ENCODE measurements at regions not wholly inside any gene's neighbourhood (a gene's known extent, or its start where the extent isn't known, plus 50 kb on each side); places are given as distances from the start of the nearest gene placed in this dataset.

DNA sequence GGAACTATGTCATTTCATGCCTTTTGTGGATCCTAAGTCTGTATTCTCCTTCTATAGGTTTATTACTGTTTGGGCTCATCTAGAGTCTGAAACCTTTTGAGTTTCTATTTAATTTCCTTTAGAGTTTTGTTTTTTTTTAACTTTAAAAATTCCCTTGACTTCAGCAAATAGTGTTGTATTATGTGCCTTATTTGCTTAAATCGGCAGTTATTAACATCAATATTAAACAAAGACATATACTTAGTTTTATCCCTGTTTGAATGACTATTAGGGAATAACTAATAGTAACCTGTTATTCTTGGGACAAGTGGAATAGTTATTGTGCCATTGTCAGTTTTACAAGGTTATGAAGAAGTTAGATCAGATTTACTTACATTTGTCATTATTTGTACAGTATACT, 112.8 kb upstream of the NUDT6 start:
- no peak for DNase-seq (ENCODE audit: insufficient read length)
- TF ChIP-seq TAF1 (IDR thresholded peaks at IDR 0.05; ENCODE audit: borderline replicate concordance, low read depth, low read length) (no peak), POLR2AphosphoS5 (IDR thresholded peaks at IDR 0.05; ENCODE audit: low read depth, low read length) (no peak), POLR2A (IDR thresholded peaks at IDR 0.05; ENCODE audit: low read depth, low read length) (no peak)
- no peak for FAIRE-seq

DNA sequence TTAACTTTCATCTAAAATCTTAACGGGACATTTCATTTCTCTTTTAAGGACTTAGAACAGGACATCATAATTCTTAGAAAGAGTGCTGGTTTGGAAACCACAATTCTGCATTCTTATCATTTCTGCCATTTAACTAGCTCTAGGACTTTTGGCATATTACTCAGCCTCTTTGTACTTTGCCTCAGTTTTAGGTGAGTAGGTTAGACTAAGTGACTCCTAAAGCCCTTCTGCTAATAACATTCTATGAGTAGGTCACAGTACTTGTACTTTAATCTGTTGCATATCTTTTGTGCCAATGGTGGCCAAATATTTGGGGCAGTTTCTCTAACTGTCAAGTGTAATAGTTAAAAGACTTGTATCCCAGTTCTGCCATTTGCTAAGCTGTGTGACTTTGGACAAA, 115.4 kb upstream of the NUDT6 start:
- FAIRE-seq (peak; percentile 72), DNase-seq (ENCODE audit: insufficient read length) (no peak)
- no peak for TF ChIP-seq POLR2A (IDR thresholded peaks at IDR 0.05; ENCODE audit: low read depth, low read length)
- no peak for TF ChIP-seq POLR2AphosphoS5 (IDR thresholded peaks at IDR 0.05; ENCODE audit: low read depth, low read length)

DNA sequence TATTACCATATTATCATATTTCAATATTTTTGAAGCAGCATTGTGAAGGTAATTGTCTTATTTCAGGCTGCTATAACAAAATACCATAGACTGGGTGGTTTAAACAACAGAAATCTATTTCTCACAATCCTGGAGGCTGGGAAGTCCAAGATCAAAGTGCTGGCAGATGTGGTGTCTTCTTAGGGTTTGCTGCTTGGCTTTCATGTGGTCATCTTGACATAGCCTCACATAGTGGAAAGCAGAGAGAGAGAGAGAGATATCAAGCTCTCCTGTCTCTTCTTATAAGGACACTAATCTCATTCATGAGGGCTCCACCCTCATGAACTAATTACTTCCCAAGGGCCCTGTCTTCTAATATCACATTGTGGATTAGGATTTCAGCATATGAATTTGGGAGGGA, 119.7 kb upstream of the NUDT6 start:
- DNase-seq (ENCODE audit: insufficient read length) (no peak), FAIRE-seq (no peak)
- TF ChIP-seq TAF1 (IDR thresholded peaks at IDR 0.05; ENCODE audit: borderline replicate concordance, low read depth, low read length): no peak
- TF ChIP-seq POLR2AphosphoS5 (IDR thresholded peaks at IDR 0.05; ENCODE audit: low read depth, low read length): no peak
- no peak for TF ChIP-seq POLR2A (IDR thresholded peaks at IDR 0.05; ENCODE audit: low read depth, low read length)

DNA sequence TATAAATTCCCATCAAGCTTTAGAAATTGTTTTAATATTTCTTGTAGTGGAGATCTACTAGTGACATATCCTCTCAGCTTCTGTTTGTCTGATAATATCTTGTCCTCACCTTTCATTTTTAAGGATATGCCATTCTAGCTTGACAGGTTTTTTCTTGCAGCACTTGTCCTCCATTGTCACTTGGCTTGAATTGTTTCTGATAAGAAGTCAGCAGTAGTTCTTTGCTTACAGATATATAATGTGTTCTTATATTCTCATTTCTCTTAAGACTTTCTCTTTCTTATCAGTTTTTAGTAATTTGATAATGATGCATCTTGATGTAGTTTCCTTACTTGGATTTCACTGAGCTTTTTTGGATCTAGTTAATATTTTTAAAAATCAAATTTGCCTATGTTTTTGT, 120.6 kb upstream of the NUDT6 start:
- TF ChIP-seq POLR2AphosphoS5 (IDR thresholded peaks at IDR 0.05; ENCODE audit: low read depth, low read length) (no peak), TAF1 (IDR thresholded peaks at IDR 0.05; ENCODE audit: borderline replicate concordance, low read depth, low read length) (no peak), POLR2A (IDR thresholded peaks at IDR 0.05; ENCODE audit: low read depth, low read length) (no peak)
- DNase-seq (ENCODE audit: insufficient read length): no peak
- FAIRE-seq: no peak

DNA sequence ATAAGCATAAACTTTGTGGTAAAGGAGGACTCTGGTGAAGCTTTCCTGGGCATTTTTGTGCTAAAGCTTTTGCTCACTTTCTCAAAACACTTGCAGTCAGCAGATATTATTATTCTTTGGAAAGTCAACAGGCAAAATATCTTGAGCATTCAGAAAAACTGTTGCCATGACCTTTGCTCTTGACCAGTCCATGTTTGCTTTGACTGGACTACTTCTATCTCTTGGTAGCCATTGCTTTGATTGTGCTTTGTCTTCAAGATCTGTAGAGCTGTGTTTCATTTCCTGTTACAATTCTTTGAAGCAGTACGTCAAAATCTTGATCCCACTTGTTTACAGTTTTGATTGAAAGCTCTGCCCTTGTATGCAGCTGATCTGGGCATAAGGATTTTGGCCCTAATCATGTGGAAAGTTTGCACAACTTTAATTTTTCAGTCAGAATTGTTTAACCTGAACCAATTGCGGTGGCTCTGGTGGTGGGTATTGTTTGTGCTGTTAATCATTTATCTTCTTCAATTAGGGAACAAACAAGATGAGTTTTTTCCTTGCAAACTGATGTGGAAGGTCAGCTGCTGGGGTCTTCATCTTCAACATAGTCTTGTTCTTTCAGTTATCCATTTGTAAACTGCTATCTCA, 121.5 kb upstream of the NUDT6 start:
- FAIRE-seq (no peak), DNase-seq (ENCODE audit: insufficient read length) (no peak)
- no peak for TF ChIP-seq POLR2AphosphoS5 (IDR thresholded peaks at IDR 0.05; ENCODE audit: low read depth, low read length)

DNA sequence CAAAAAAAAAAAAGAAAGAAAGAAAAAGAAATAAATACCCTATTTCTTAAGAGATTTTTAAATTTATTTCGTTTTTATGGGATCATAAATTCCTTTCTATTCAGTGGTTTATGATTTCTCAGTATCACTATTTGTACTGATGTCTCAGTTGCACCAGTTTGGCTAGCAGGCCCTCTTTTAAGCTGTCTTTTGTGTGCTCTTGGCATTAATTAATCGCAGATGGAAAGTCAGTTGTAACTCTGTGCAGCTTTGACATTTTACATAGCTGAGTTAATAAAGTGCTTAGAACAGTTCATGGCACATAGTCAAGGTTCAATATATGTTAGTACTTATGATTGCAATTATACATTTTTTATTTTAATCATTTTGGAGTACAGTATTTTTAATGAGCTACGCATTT, 123.7 kb upstream of the NUDT6 start:
- no peak for TF ChIP-seq POLR2A (IDR thresholded peaks at IDR 0.05; ENCODE audit: low read depth, low read length)
- TF ChIP-seq POLR2AphosphoS5 (IDR thresholded peaks at IDR 0.05; ENCODE audit: low read depth, low read length): no peak
- TF ChIP-seq TAF1 (IDR thresholded peaks at IDR 0.05; ENCODE audit: borderline replicate concordance, low read depth, low read length): no peak
- DNase-seq (ENCODE audit: insufficient read length): no peak
- FAIRE-seq: no peak

DNA sequence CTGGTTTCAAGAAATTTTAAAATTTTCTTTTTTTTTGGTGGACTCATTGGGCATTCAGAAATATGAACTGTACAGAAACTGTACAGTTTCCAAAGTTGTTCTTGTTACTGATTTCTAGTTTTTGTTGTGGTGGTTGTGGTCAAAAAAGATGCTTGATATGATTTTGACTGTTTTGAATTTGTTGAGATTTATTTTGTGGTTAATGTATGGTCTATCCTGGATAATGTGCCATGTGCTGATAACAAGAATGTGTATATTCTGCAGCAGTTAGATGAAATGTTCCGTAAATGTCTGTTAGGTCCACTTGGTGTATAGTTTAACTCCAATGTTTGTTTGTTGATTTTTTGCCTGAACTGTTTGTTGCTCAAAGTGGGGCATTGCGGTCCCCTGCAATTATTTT, 127.6 kb upstream of the NUDT6 start:
- DNase-seq (ENCODE audit: insufficient read length) (no peak), FAIRE-seq (peak; percentile 14)
- TF ChIP-seq POLR2AphosphoS5 (IDR thresholded peaks at IDR 0.05; ENCODE audit: low read depth, low read length) (no peak), TAF1 (IDR thresholded peaks at IDR 0.05; ENCODE audit: borderline replicate concordance, low read depth, low read length) (no peak), POLR2A (IDR thresholded peaks at IDR 0.05; ENCODE audit: low read depth, low read length) (no peak)

DNA sequence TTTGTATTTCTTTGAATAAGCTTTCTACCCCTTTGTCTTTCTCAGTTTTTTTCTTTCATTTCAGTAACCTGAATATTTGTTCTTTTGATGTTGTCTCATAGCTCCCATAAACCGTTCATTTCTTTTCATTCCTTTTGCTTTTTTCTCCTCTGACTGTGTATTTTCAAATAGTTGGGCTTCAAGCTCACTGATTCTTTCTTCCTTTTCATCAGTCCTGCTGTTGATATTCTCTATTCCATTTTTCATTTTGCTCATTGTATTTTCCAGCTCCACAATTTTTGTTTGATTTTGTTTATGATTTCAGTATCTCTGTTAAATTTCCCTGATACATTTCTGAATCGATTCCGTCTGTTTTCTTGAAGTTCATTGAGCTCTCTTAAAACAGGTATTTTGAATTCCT, 129.6 kb upstream of the NUDT6 start:
- TF ChIP-seq POLR2AphosphoS5 (IDR thresholded peaks at IDR 0.05; ENCODE audit: low read depth, low read length): no peak
- no peak for TF ChIP-seq TAF1 (IDR thresholded peaks at IDR 0.05; ENCODE audit: borderline replicate concordance, low read depth, low read length)
- no peak for TF ChIP-seq POLR2A (IDR thresholded peaks at IDR 0.05; ENCODE audit: low read depth, low read length)
- DNase-seq (ENCODE audit: insufficient read length): no peak
- no peak for FAIRE-seq

DNA sequence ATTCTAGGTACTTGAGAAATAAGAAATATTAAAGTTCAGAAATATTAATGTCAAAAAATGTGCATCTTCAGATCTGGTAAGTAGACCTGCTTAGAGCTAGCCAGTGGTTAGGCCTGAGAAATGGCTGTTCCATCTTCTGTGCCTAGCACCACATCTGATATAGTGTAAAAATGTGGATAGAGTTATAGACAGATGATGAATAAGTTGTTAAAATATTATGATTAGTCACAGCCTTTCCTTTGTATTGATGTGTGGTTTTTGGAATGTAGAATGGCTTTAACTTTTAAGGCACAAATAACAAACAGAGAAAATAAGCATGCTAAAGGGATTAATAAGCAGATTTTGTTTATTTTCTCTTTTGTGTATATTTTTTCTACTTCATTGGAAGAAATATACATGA, 133.5 kb upstream of the NUDT6 start:
- FAIRE-seq (no peak), DNase-seq (ENCODE audit: insufficient read length) (no peak)
- no peak for TF ChIP-seq TAF1 (IDR thresholded peaks at IDR 0.05; ENCODE audit: borderline replicate concordance, low read depth, low read length)
- TF ChIP-seq POLR2A (IDR thresholded peaks at IDR 0.05; ENCODE audit: low read depth, low read length): no peak
- TF ChIP-seq POLR2AphosphoS5 (IDR thresholded peaks at IDR 0.05; ENCODE audit: low read depth, low read length): no peak

DNA sequence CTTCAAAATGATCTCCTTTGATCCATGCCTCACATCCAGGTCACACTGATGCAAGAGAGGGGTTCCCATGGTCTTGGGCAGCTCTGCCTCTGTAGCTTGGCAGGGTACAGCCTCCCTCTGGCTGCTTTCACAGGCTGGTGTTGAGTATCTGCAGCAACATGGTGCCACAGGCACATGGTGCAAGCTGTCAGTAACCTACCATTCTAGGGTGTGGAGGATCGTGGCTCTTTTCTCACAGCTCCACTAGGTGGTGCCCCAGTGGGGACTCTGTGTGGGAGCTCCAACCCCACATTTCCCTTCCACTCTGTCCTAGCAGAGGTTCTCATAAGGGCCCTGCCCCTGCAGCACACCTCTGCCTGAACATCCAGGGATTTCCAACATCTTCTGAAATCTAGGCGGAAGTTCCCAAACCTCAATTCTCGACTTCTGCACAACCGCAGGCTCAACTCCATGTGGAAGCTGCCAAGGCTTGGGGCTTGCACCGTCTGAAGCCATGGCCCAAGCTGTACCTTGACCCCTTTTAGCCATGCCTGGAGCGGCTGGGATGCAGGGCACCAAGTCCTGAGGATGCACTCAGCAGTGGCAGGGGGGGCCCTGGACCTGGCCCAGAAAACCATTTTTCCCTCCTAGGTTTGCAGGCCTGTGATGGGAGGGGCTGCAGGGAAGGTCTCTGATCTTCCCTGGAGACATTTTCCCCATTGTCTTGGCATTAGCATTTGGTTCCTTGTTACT, 137.8 kb upstream of the NUDT6 start:
- TF ChIP-seq POLR2A (IDR thresholded peaks at IDR 0.05; ENCODE audit: low read depth, low read length): no peak
- no peak for TF ChIP-seq TAF1 (IDR thresholded peaks at IDR 0.05; ENCODE audit: borderline replicate concordance, low read depth, low read length)
- TF ChIP-seq POLR2AphosphoS5 (IDR thresholded peaks at IDR 0.05; ENCODE audit: low read depth, low read length): no peak
- FAIRE-seq (no peak), DNase-seq (ENCODE audit: insufficient read length) (no peak)

DNA sequence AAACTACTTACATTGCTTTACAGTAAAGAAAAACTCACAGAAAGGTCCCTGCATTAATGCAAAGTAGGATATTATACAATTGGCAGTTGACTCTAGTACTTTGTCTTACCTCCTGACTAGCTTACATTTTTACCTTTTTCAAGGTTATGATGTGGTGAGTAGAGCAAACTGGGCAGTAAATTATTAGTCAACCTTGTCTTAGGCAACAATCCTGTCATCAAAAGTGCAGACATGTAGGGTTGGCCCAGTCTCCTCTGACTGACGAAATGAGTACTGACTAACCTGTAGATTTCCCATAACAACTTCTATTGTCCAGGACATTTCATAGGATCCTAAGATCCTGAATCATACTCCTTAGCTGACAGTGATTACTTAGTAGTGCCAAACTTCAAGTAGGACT, 142.0 kb upstream of the NUDT6 start:
- TF ChIP-seq POLR2AphosphoS5 (IDR thresholded peaks at IDR 0.05; ENCODE audit: low read depth, low read length) (no peak), TAF1 (IDR thresholded peaks at IDR 0.05; ENCODE audit: borderline replicate concordance, low read depth, low read length) (no peak), POLR2A (IDR thresholded peaks at IDR 0.05; ENCODE audit: low read depth, low read length) (no peak)
- peak; percentile 79 for FAIRE-seq
- DNase-seq (ENCODE audit: insufficient read length): no peak

DNA sequence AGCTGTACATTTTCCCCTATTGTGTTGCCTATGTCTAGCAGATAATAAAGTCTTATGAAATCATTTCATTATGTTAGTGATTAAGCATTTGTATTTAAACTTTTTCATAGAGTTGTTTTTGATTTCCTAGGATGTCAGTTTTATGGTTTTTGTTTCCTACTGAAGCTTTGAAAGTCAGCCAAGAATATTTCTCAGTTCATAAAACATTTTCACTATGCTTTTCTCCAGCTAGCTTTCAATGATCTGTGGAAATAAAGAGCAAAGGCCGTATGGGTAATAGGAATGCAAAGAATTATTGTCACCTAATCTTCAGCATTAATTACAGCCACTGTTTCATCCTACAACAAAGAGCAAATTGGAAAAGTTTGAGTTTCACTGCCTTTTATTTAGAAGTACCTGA, 145.7 kb upstream of the NUDT6 start:
- DNase-seq (ENCODE audit: insufficient read length) (no peak), FAIRE-seq (no peak)
- TF ChIP-seq POLR2AphosphoS5 (IDR thresholded peaks at IDR 0.05; ENCODE audit: low read depth, low read length) (no peak), POLR2A (IDR thresholded peaks at IDR 0.05; ENCODE audit: low read depth, low read length) (no peak), TAF1 (IDR thresholded peaks at IDR 0.05; ENCODE audit: borderline replicate concordance, low read depth, low read length) (no peak)
